Activated T-cell treated with anti-CD3 and anti-CD28 coated beads, Interleukin-2, amount 50 U/mL, for 24 hours (primary cell): ENCODE measurements at regions not wholly inside any gene's neighbourhood (a gene's known extent, or its start where the extent isn't known, plus 50 kb on each side); places are given as distances from the start of the nearest gene placed in this dataset.
"Not testable (repeated sequence)": the region's sequence is repeated elsewhere in the genome, so short reads cannot be mapped to it uniquely, and the experiment has no call there.

Experiments used
- DNase-seq: peaks from one replicate; pipeline ENCODE4 v3.0.0-alpha.2; 2020
- H3K27ac Mint-ChIP-seq: 2 replicates; pipeline ENCODE4 v1.8.0; 2020; ENCODE audit warnings: mild to moderate bottlenecking, mixed read lengths
- H3K27me3 Mint-ChIP-seq: 2 replicates; pipeline ENCODE4 v1.8.0; 2020; ENCODE audit warnings: mixed read lengths
- H3K36me3 Mint-ChIP-seq: 2 replicates; pipeline ENCODE4 v1.8.0; 2020; ENCODE audit warnings: low read depth, mixed read lengths
- H3K4me1 Mint-ChIP-seq: 2 replicates; pipeline ENCODE4 v1.8.0; 2020; ENCODE audit warnings: low read depth, mixed read lengths
- H3K4me3 Mint-ChIP-seq: 2 replicates; pipeline ENCODE4 v1.8.0; 2020; ENCODE audit warnings: mild to moderate bottlenecking, moderate library complexity, mixed read lengths
- H3K9me3 Mint-ChIP-seq: 2 replicates; pipeline ENCODE4 v1.8.0; 2020; ENCODE audit warnings: mixed read lengths

GRCh38 chr1:25118546-25118945, 113.8 kb downstream of the SYF2 start:
- peak overlapping the region; percentile 79 for H3K27ac Mint-ChIP-seq
- no peaks in the 10 kb centered on the region for H3K9me3 Mint-ChIP-seq
- peak; percentile 49 for DNase-seq
- no peaks in the 10 kb centered on the region for H3K27me3 Mint-ChIP-seq
- peaks cover 39% of the 10 kb centered on the region for H3K4me1 Mint-ChIP-seq
- H3K4me3 Mint-ChIP-seq = no peak overlapping the region
- H3K36me3 Mint-ChIP-seq = no peaks in the 10 kb centered on the region

- no peak for DNase-seq
- Mint-ChIP-seq H3K9me3 (no peaks in the 10 kb centered on the region), H3K36me3 (no peaks in the 10 kb centered on the region), H3K27me3 (no peaks in the 10 kb centered on the region), H3K27ac (no peak overlapping the region), H3K4me1 (peaks cover 38% of the 10 kb centered on the region), H3K4me3 (no peak overlapping the region)
Observed at GRCh38 chr1:25117233-25117823, 115.0 kb downstream of the SYF2 start.

- H3K4me1 Mint-ChIP-seq = peaks cover 38% of the 10 kb centered on the region
- no peak for DNase-seq
- H3K36me3 Mint-ChIP-seq = no peaks in the 10 kb centered on the region
- H3K27ac Mint-ChIP-seq = no peak overlapping the region
- H3K4me3 Mint-ChIP-seq = no peak overlapping the region
- no peaks in the 10 kb centered on the region for H3K9me3 Mint-ChIP-seq
- no peaks in the 10 kb centered on the region for H3K27me3 Mint-ChIP-seq
Observed at GRCh38 chr1:25116832-25117231, 115.5 kb downstream of the SYF2 start.

GRCh38 chr1:25116117-25116516, 116.2 kb downstream of the SYF2 start:
- not testable (repeated sequence) for H3K27ac Mint-ChIP-seq, DNase-seq, H3K9me3 Mint-ChIP-seq, H3K36me3 Mint-ChIP-seq, H3K4me3 Mint-ChIP-seq, H3K27me3 Mint-ChIP-seq
- H3K4me1 Mint-ChIP-seq = peaks cover 38% of the 10 kb centered on the region

GRCh38 chr1:25113731-25114130, 118.6 kb downstream of the SYF2 start:
- H3K4me1 Mint-ChIP-seq = peaks cover 24% of the 10 kb centered on the region
- peaks cover 7% of the 10 kb centered on the region for H3K36me3 Mint-ChIP-seq
- DNase-seq = no peak
- peaks cover 13% of the 10 kb centered on the region for H3K9me3 Mint-ChIP-seq
- no peak overlapping the region for H3K4me3 Mint-ChIP-seq
- no peaks in the 10 kb centered on the region for H3K27me3 Mint-ChIP-seq
- no peak overlapping the region for H3K27ac Mint-ChIP-seq

GRCh38 chr1:25113086-25113485, 119.2 kb downstream of the SYF2 start:
- Mint-ChIP-seq H3K4me1 (peaks cover 18% of the 10 kb centered on the region), H3K36me3 (peaks cover 7% of the 10 kb centered on the region), H3K27me3 (no peaks in the 10 kb centered on the region), H3K4me3 (no peak overlapping the region), H3K9me3 (peaks cover 13% of the 10 kb centered on the region), H3K27ac (no peak overlapping the region)
- no peak for DNase-seq

- peaks cover 13% of the 10 kb centered on the region for H3K9me3 Mint-ChIP-seq
- no peak overlapping the region for H3K27ac Mint-ChIP-seq
- no peak overlapping the region for H3K4me3 Mint-ChIP-seq
- no peak for DNase-seq
- peaks cover 14% of the 10 kb centered on the region for H3K4me1 Mint-ChIP-seq
- peaks cover 7% of the 10 kb centered on the region for H3K36me3 Mint-ChIP-seq
- H3K27me3 Mint-ChIP-seq = no peaks in the 10 kb centered on the region
Observed at GRCh38 chr1:25112400-25112799, 119.9 kb downstream of the SYF2 start.

- H3K4me3 Mint-ChIP-seq = no peak overlapping the region
- no peaks in the 10 kb centered on the region for H3K27me3 Mint-ChIP-seq
- peaks cover 15% of the 10 kb centered on the region for H3K4me1 Mint-ChIP-seq
- peaks cover 13% of the 10 kb centered on the region for H3K9me3 Mint-ChIP-seq
- no peak overlapping the region for H3K27ac Mint-ChIP-seq
- DNase-seq = no peak
- H3K36me3 Mint-ChIP-seq = peaks cover 7% of the 10 kb centered on the region
Observed at GRCh38 chr1:25111706-25112105, 120.6 kb downstream of the SYF2 start.

- no peaks in the 10 kb centered on the region for H3K27me3 Mint-ChIP-seq
- peaks cover 7% of the 10 kb centered on the region for H3K36me3 Mint-ChIP-seq
- H3K27ac Mint-ChIP-seq = no peak overlapping the region
- DNase-seq = no peak
- H3K4me3 Mint-ChIP-seq = no peak overlapping the region
- peaks cover 13% of the 10 kb centered on the region for H3K9me3 Mint-ChIP-seq
- peaks cover 24% of the 10 kb centered on the region for H3K4me1 Mint-ChIP-seq
Observed at GRCh38 chr1:25110485-25110884, 121.8 kb downstream of the SYF2 start.

- Mint-ChIP-seq H3K36me3 (peaks cover 7% of the 10 kb centered on the region), H3K4me3 (no peak overlapping the region), H3K9me3 (peaks cover 13% of the 10 kb centered on the region), H3K4me1 (peaks cover 23% of the 10 kb centered on the region), H3K27me3 (no peaks in the 10 kb centered on the region), H3K27ac (no peak overlapping the region)
- DNase-seq = no peak
Observed at GRCh38 chr1:25110036-25110435, 122.3 kb downstream of the SYF2 start.

GRCh38 chr1:25109531-25109951, 122.8 kb downstream of the SYF2 start:
- no peak for DNase-seq

GRCh38 chr1:25107643-25108010, 124.7 kb downstream of the SYF2 start:
- Mint-ChIP-seq H3K27ac (no peak overlapping the region), H3K9me3 (peaks cover 13% of the 10 kb centered on the region), H3K36me3 (peaks cover 7% of the 10 kb centered on the region), H3K4me3 (no peak overlapping the region), H3K4me1 (peaks cover 24% of the 10 kb centered on the region), H3K27me3 (peaks cover 3% of the 10 kb centered on the region)
- no peak for DNase-seq

More at GRCh38 chr1:25109531-25109951, 122.8 kb downstream of the SYF2 start:
- peaks cover 3% of the 10 kb centered on the region for H3K27me3 Mint-ChIP-seq
- H3K36me3 Mint-ChIP-seq = peaks cover 7% of the 10 kb centered on the region
- peaks cover 13% of the 10 kb centered on the region for H3K9me3 Mint-ChIP-seq
- H3K4me1 Mint-ChIP-seq = peaks cover 24% of the 10 kb centered on the region
- peak overlapping the region; percentile 18 for H3K27ac Mint-ChIP-seq
- H3K4me3 Mint-ChIP-seq = no peak overlapping the region

- Mint-ChIP-seq H3K27ac (no peak overlapping the region), H3K36me3 (peaks cover 7% of the 10 kb centered on the region)
Observed at GRCh38 chr1:25106976-25107642, 125.2 kb downstream of the SYF2 start.

GRCh38 chr1:25106352-25106751, 126.0 kb downstream of the SYF2 start:
- Mint-ChIP-seq H3K4me3 (no peak overlapping the region), H3K36me3 (peaks cover 7% of the 10 kb centered on the region), H3K27me3 (peaks cover 3% of the 10 kb centered on the region), H3K4me1 (peaks cover 29% of the 10 kb centered on the region), H3K9me3 (peaks cover 13% of the 10 kb centered on the region), H3K27ac (peak overlapping the region; percentile 22)
- DNase-seq = no peak

More at GRCh38 chr1:25106976-25107642, 125.2 kb downstream of the SYF2 start:
- Mint-ChIP-seq H3K9me3 (peaks cover 13% of the 10 kb centered on the region), H3K4me3 (no peak overlapping the region), H3K4me1 (peaks cover 24% of the 10 kb centered on the region), H3K27me3 (peaks cover 3% of the 10 kb centered on the region)
- no peak for DNase-seq

GRCh38 chr1:25105836-25106235, 126.5 kb downstream of the SYF2 start:
- H3K9me3 Mint-ChIP-seq = peaks cover 13% of the 10 kb centered on the region
- H3K27ac Mint-ChIP-seq = peak overlapping the region; percentile 22
- peaks cover 33% of the 10 kb centered on the region for H3K4me1 Mint-ChIP-seq
- H3K36me3 Mint-ChIP-seq = peaks cover 7% of the 10 kb centered on the region
- no peak overlapping the region for H3K4me3 Mint-ChIP-seq
- peaks cover 3% of the 10 kb centered on the region for H3K27me3 Mint-ChIP-seq
- no peak for DNase-seq
